IPS-NIHi7 (cell line): ENCODE measurements at regions not wholly inside any gene's neighbourhood (a gene's known extent, or its start where the extent isn't known, plus 50 kb on each side); places are given as distances from the start of the nearest gene placed in this dataset.
"Not testable (repeated sequence)": the region's sequence is repeated elsewhere in the genome, so short reads cannot be mapped to it uniquely, and the experiment has no call there.

Experiments used
- DNase-seq: peaks from one replicate; pipeline ENCODE4 v3.0.0; 2012; ENCODE audit warnings: mixed read lengths; ENCODE audit errors: extremely low spot score

GRCh38 chr7:53238021-53238605 lies 202.7 kb downstream of the POM121L12 start:
- DNase-seq, result no peak

DNA sequence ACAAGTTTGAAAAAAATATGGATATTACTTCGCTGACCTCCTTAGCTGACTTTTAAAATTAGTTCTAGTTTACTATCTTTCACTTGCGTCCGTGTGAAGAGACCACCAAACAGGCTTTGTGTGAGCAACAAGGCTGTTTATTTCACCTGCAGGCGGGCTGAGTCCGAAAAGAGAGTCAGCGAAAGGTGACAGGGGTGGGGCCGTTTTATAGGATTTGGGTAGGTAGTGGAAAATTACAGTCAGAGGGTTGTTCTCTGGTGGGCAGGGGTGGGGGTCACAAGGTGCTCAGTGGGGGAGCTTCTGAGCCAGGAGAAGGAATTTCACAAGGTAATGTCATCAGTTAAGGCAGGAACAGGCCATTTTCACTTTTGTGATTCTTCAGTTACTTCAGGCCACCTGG lies 203.7 kb downstream of the POM121L12 start:
- not testable (repeated sequence) for DNase-seq

GRCh38 chr7:53245721-53246120 lies 210.3 kb downstream of the POM121L12 start:
- no peak for DNase-seq

- no peak for DNase-seq
Observed at GRCh38 chr7:53246957-53247356, 211.5 kb downstream of the POM121L12 start.

DNA sequence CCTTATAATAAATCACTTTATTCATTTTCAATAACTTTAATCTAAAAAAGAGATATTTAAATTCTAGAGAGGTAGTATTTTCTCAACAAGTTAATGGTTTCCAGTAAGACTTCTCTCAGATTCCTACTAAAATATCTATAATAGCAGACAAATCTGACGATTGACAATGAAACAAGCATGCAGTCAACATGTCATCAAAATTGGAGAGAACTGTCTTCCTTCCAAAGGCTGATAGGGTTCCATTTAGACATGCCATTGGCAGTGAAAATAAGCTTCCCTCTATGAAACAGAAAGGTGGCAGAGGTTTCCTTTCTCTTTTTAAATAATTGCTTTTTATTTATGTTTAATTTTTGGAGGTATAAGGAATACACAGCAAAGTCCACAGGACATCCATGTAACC lies 217.1 kb downstream of the POM121L12 start:
- DNase-seq, result no peak

- peak; percentile 34 for DNase-seq
Observed at GRCh38 chr7:53272081-53272480, 236.6 kb downstream of the POM121L12 start.

- DNase-seq, result no peak
Observed at GRCh38 chr7:53281312-53281711, 245.9 kb downstream of the POM121L12 start.

- DNase-seq, result no peak
Observed at GRCh38 chr7:53292341-53292740, 256.9 kb downstream of the POM121L12 start.

DNA sequence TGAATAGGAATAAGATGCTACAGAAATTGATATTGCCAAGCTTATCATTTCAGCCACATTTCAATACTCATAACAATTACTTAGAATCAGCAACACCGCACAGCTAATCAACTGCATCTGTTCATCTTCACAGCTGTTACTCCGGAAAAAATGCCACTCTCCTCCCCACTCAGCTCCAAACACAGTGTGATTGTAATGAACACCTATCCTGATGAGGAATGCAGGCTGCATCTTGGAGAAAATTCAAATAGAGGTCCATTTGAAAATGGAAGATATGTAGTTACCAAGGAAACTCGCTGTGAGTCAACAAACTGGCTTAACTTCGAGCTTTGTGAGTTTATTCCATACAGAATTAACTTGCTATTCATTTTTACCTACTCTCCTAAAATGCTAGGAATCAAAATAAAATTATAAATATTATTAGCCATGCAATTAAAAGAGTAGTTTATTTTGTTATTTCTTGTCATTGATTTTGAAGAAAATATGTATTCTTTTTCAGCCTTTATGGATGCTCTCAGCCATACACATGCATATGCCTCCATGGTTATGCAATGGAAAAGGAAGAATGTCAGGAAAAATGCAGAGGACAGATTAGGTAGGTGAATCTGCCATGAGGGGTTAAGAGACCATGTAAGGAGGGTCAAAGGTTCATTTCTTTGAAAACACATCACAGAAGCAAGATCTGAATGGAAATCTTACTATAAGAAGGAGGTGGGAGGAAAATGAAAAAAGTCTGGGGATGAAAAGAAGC lies 267.2 kb downstream of the POM121L12 start:
- DNase-seq, result no peak

DNA sequence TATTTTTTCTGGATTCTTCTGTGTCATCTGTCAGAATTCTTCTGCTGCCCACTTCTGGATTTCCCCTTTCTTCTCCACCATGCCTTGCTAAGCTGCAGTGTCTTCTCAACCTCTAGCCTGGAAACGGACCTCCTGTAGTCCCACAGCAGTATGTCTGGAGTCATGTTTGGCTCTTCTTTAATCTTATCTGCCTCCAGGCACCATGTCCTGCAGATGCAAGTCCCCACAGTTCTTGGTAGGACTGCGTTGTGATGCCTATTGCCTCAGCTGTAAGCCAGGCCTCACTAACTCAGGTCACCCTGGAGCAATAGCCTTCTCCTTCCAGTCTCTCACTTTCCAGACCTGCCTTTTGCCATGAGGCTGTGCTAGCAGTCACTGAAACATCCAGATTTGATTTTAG lies 268.3 kb downstream of the POM121L12 start:
- DNase-seq, result no peak

GRCh38 chr7:53306846-53307245 lies 271.4 kb downstream of the POM121L12 start:
- no peak for DNase-seq

DNA sequence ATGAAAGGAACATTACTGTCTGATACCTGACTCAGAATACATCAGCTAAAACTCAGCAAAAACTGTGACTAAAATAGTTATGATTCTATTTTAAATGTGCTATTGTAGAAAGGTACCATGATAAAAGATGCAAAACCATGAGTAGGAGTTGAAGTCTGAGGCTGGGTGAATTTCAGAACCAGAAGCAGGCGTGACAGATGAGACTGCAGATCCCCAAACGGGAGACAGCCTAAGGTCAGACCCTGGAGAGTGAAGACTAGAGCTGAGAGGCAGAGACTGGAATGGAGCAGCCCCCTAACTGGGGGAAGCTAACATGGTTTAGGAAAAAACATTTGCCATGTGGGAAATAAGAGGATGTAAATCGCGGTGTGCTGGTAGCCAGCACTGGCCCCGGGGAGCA lies 275.8 kb downstream of the POM121L12 start:
- no peak for DNase-seq

DNA sequence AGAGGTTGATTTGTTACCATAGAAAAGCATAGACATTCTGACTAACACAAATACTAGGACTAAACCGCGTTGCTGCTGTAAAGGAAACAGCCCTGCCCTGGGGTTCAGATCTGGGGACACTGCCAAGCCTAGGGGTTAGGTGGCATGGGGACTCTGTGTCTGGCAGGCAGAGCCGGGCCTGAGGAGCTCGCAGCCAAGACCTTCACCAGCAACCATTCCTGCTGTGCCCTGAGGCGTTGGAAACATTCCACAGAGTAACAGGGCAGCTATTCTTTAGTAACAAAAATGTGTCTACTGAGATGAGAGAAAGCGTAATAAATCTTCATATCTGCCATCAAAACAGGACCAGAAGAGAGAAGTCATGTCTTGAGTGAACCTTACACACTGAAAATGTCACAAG lies 280.5 kb downstream of the POM121L12 start:
- DNase-seq, result no peak

- no peak for DNase-seq
Observed at GRCh38 chr7:53318566-53318965, 283.1 kb downstream of the POM121L12 start.

- DNase-seq, result no peak
Observed at GRCh38 chr7:53325061-53325460, 289.6 kb downstream of the POM121L12 start.

GRCh38 chr7:53326634-53327033 lies 291.2 kb downstream of the POM121L12 start:
- DNase-seq, result peak; percentile 52

- no peak for DNase-seq
Observed at GRCh38 chr7:53336105-53336668, 300.8 kb downstream of the POM121L12 start.

GRCh38 chr7:53340220-53340619 lies 304.8 kb downstream of the POM121L12 start:
- no peak for DNase-seq

DNA sequence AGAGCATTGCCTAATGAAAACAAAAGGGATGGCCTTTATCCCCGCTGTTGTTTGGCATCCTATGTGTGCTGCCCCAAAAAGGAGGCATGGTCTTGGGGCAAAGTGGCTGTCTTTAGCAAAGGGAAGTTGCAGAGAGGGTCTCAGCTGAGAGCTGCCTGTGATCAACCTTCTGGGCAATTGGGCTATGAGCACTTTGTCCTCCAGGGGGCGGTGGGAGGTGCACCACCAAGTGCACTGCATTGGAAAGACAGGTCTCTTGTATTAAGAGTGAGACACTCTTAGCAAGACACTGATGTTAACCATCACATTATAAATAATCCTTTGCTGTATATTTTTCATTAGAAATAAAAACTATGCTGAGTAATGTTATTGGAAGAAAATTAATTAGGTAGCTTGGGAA lies 314.8 kb downstream of the POM121L12 start:
- peak; percentile 73 for DNase-seq

DNA sequence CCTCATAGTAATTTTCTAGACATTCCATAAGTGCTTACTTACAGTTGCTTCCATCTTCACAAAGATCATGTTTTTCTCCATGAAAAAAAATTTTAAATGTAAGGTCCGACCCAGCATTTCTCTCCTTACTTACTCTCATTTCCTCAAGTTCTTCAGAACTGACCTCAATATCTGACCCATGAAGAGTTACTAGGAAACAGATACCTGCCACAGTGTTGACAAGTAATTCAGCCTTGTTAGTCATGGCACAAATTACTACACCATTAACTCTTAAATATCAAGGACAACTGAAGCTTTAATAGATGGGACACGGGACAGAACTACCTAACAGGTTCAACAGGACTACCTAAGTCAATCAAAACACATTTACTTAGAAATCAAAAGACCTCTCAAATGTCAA lies 316.2 kb downstream of the POM121L12 start:
- no peak for DNase-seq

DNA sequence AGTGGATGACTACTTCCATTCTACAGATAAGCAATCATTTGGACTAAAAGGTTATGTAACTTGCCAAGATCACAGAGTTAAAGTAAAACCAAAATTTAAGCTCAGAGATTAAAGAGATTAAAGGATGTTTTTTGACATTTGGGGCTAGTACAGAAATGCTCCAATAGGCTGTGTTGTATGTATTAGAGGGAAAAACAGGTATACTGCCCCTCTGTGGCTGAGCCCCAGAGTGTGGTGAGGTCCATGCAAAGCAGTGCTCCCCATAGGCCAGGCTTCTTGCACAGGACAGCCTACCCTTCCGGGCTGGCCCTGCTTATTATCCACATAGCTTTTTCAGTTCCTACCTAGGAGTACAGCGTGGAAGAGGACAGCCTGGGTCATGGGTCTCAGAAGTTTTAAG lies 322.8 kb downstream of the POM121L12 start:
- DNase-seq, result peak; percentile 23

DNA sequence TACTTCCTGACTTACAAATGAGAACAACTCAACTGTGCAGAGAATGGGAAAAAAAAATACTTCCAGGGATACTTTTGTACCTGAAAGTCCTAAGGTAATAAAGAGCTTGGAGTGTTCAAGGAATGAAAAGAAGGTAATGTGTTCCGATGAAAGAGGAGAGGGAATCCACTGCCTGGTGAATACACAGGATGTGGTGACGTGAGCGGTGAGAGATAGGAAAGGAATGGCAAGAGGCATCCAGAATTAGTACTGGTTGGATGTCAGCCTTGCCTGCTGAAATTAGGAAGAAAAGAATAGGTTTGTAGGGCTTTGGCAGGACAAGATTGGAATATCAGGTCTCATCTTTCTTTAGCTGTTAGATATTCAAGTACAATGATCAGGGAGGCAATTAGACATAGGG lies 347.7 kb downstream of the POM121L12 start:
- DNase-seq, result no peak

DNA sequence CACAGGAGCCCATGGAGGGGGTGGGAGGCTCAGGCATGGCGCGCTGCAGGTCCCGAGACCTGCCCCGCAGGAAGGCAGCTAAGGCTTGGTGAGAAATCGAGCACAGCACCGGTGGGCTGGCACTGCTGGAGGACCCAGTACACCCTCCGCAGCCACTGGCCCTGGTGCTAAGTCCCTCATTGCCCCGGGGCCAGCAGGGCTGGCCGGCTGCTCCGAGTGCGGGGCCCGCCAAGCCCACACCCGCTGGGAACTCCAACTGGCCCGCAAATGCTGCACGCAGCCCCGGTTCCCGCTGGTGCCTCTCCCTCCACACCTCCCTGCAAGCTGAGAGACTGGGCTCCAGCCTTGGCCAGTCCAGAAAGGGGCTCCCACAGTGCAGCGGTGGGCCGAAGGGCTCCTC lies 349.8 kb downstream of the POM121L12 start:
- DNase-seq, result not testable (repeated sequence)
